Ramos (cell line): ENCODE measurements at regions not wholly inside any gene's neighbourhood (a gene's known extent, or its start where the extent isn't known, plus 50 kb on each side); places are given as distances from the start of the nearest gene placed in this dataset.
"Not testable (repeated sequence)": the region's sequence is repeated elsewhere in the genome, so short reads cannot be mapped to it uniquely, and the experiment has no call there.

Experiments
- in situ Hi-C: fragments of 300-500 bp; cut with MboI; formaldehyde crosslinking; loops from one replicate; pipeline ENCODE4 v1.14.3; 2022; ENCODE audit warnings: low sequenced_read_pairs; ENCODE audit not compliant: unreplicated experiment

- in situ Hi-C loops = no loop called here
Observed at GRCh38 chr22:48424201-48424627, 1403.5 kb downstream of the BRD1 start.

- in situ Hi-C loops = no loop called here
Observed at GRCh38 chr22:48423481-48423911, 1404.2 kb downstream of the BRD1 start.

- in situ Hi-C loops = no loop called here
Observed at GRCh38 chr22:48422900-48423480, 1404.7 kb downstream of the BRD1 start.

- in situ Hi-C loops = no loop called here
Observed at GRCh38 chr22:48418831-48419230, 1408.8 kb downstream of the BRD1 start.

- in situ Hi-C loops = no loop called here
Observed at GRCh38 chr22:48417225-48418070, 1410.2 kb downstream of the BRD1 start.

- in situ Hi-C loops = no loop called here
Observed at GRCh38 chr22:48416396-48417224, 1411.1 kb downstream of the BRD1 start.

- in situ Hi-C loops = no loop called here
Observed at GRCh38 chr22:48415520-48415919, 1412.2 kb downstream of the BRD1 start.

GRCh38 chr22:48414651-48415050, 1413.0 kb downstream of the BRD1 start:
- in situ Hi-C loops = no loop called here

- in situ Hi-C loops = not testable (repeated sequence)
Observed at GRCh38 chr22:48412931-48413330, 1414.7 kb downstream of the BRD1 start.

GRCh38 chr22:48410536-48410935, 1417.1 kb downstream of the BRD1 start:
- in situ Hi-C loops = no loop called here

- in situ Hi-C loops = no loop called here
Observed at GRCh38 chr22:48407256-48407955, 1420.3 kb downstream of the BRD1 start.

GRCh38 chr22:48406161-48406560, 1421.5 kb downstream of the BRD1 start:
- in situ Hi-C loops = no loop called here

GRCh38 chr22:48405741-48406140, 1421.9 kb downstream of the BRD1 start:
- in situ Hi-C loops = no loop called here

- in situ Hi-C loops = no loop called here
Observed at GRCh38 chr22:48404801-48405447, 1422.7 kb downstream of the BRD1 start.

GRCh38 chr22:48403521-48404403, 1423.9 kb downstream of the BRD1 start:
- in situ Hi-C loops = no loop called here

GRCh38 chr22:48402591-48403031, 1425.1 kb downstream of the BRD1 start:
- in situ Hi-C loops = no loop called here

GRCh38 chr22:48401523-48401922, 1426.2 kb downstream of the BRD1 start:
- in situ Hi-C loops = not testable (repeated sequence)

- in situ Hi-C loops = no loop called here
Observed at GRCh38 chr22:48398181-48398905, 1429.3 kb downstream of the BRD1 start.
